ENCODE measurements at regions not wholly inside any gene's neighbourhood (a gene's known extent, or its start where the extent isn't known, plus 50 kb on each side); places are given as distances from the start of the nearest gene placed in this dataset.

GRCh38 chr2:9739531-9739964, 103.7 kb upstream of the TAF1B start:
- DNase-seq, result no peak

- DNase-seq, result no peak
Measured at GRCh38 chr2:9740382-9741073, 102.7 kb upstream of the TAF1B start.

GRCh38 chr2:9741110-9741509, 102.2 kb upstream of the TAF1B start:
- no peak for DNase-seq

DNA sequence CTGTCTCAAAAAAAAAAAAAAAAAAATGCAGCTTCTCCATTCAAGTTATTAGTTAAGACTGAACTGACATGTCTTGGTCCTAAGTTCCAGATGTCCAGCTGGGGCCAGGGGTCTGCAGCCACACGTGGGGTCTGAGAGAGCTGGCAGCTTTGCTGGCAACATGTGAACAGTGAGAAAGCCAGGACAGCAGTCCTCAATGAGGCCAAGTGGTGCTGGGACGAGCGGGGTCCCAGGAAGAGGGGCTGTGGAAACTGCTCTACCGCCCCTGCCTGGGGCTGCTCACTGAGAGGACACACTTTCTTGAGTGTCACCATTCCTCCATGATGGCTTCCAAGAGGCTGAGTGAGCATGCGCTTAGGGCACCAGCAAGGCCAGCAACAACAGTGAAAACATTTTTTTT, 100.7 kb upstream of the TAF1B start:
- DNase-seq, result no peak

DNA sequence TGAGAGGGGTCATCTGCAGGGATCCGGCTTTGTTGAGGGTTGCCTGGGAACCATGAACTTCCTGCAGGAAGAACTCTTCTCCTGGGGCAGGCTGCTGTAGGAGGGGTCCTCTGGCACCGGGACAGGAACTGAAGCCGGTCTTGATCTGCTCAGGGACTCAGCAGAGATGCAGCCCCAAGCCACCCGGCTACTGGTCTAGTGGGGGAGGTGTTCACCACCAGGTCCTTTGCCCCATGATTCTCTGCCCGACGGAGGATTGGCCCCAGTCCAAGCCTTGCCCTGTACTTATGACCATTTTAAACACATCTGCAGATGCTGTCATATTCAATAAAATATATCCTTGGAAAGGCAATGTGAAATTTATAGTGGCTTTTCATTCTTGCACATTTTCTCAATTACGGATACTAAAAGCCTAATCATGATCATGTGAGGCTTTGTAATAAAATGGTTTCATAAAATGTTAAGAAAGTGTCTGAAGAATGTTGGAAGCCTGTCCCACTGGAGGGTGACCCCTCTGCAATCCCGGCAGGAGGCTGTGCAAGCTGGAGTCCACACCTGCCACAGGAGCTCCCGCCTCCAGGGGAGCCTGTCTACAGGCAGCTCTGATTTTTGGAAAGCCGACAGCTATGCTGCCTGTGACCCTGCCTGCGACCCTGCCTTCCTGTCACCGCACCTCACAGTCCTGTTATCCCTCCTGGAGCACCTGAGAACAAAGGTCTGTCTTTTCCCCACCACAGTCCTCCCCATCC, 98.8 kb upstream of the TAF1B start:
- no peak for DNase-seq

DNA sequence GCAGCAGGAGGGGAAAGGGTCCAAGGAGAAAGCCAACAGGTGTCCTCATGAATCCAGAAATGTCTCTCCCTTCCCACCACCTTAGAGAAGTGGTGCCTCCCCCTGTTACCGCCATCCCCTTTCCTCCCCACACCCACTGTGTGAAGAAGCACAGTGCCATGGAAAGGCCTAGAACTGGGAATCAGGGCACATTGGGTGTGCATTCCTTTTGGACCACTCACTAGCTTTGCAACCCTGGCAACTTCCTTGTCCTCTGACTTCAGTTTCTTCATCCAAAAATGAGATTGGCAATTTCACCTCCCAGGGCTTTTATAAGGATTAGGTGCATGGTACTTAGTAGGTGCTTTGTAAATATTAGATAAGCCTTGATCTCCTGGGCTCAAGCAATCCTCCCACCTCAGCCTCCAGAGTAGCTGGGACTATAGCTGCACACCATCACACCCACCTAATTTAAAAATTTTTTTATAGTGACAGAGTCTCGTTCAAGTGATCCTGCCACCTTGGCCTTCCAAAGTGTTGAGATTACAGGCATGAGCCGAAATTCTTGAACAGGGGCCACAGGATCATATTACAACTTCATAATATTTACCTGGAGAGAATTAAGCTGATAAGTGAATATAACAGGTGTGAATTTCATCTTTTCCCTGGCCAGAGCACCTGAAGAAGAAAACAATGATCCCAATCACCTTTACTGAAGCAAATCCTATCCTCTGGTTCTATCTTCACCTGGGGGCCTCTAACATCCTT, 97.9 kb upstream of the TAF1B start:
- no peak for DNase-seq

DNA sequence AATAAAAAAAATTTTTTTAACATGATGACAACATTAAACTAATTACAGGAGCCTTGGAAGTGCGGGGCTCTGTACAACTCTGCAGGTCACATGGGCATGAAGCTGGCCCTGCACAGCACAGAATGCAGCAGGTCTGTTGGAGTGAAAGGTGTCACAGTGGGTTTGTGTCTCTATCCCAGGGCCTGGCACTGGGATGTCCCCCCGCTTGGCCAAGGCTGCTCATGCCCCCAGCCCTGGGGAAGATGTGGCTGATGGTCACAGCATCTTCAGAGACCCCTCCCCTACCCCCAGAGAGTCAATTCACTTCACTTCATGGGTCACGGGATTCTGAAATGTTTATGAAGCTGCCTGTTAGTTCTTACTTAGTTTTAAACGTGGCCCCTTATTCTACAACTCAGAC, 95.9 kb upstream of the TAF1B start:
- no peak for DNase-seq

GRCh38 chr2:9748577-9748976, 94.7 kb upstream of the TAF1B start:
- no peak for DNase-seq

GRCh38 chr2:9749546-9750223, 93.6 kb upstream of the TAF1B start:
- DNase-seq, result no peak

DNA sequence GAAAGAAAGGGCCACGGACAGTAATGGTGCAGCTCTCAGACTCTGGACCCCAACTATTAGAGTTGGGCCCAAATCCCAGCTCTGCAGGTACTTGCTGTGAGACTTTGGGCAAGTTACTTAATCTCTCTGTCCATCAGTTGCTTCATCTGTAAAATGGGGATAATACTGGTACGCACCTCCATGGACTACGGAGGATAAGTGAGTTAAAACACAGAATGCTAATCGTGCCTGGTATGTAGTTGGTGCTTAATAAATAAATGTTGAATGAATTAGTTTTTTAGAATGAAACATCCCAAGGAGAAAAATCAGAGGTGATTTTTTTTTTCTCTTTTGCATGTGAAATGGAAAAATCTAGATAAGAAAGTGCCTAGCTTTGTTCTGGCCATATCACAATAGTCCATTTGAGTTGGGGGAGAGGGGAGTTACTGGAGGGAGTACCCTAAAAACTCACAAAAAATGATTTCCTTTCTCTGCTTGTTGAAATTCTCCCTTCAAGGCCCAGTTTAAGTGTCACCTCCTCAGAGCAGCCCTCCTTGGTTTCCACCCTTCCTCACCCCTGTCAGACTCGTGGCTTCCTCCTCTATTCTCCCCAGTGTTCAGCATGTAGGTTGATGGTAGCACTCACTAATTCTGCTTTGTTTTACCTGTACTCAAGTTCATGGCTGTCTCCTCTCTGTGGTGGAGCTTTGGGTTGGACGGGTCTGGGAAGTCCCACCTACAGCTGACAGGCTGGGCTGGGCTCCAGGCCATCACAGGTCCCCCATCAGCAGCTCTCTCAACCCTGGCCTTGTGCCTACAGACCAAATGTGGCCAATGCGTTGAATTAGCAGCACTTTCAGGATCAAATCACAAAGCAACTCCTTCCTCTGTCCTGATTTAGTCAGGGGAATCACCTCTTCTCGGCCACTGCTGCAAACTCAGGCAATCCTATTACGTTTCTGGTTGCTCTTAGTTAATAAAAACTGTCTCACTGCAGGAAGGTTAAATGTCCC, 92.8 kb upstream of the TAF1B start:
- no peak for DNase-seq

GRCh38 chr2:9751831-9752230, 91.4 kb upstream of the TAF1B start:
- no peak for DNase-seq

GRCh38 chr2:9752441-9753275, 90.6 kb upstream of the TAF1B start:
- DNase-seq, result peak; percentile 77

DNA sequence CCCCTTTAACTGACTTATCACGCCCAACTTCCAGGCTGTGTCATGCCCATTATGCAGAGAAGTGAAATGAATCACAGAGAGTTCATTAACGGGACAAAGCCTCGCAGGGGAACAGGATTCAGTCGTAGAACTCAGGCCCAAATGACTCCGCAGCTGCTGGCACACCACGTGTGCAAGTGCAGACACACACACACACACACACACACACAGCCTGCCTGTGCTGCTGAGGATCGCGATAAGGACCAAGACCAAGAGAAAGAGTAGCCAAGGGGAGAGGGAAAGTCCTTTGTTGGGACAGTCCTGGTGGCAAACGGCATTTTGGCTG, 90.0 kb upstream of the TAF1B start:
- peak; percentile 45 for DNase-seq

DNA sequence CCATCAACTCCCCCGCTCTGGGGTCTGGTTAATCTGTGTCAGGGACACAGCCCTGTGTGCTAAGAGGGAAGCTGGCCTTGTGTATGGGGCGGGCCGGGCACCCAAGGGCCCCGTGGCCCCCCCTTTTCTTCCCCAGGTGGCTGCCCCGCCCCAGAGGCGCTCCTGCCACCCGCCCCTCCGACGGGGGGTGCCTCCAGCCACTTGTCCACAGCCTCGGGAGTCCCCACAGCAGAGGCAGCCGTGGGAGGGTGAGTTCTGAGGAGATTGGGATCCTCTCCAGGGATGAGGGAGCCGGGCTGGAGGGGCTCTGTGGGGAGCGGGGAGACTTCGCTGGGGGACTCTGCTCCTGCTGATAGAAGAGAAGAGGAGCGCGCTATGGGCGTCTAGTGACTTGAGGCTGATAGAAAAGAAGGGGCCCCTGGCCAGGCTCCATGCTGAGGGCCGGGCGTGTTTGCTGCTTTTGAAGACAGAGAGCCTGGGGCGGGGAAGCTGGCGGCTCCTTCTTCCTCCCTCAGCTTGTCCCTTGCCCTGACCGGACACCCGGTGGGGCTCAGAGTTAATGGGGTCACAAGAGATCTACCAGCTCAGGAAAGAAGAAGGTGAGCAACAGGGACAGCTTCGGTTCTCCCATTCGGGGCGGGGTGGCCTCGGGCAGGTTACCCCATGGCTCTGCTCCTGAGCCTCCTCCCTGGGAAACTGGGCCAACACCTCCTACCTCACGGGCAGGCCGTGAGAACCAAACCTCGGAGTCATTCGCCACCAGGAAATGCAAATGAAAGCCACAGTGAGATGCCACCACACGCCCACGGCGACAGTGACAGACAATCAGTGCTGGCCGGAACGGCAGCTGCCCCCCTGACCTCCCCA, 89.4 kb upstream of the TAF1B start:
- DNase-seq, result no peak

DNA sequence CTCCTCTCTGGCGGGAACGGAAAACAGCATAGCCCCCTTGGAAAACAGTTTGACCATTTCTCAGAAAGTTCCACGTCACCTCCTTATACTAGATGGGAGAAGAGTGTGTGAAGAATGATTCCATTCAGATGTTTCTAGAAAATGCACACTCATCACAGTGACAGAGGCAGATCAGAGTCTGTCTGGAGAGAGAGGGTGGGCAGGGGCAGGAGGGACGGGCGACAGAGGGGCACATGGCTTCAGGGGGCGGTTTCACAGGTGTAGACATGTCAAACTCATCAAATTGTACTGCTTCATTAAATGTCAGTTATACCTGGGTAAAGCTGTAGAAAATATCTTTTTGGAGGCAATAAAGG, 88.8 kb upstream of the TAF1B start:
- no peak for DNase-seq

DNA sequence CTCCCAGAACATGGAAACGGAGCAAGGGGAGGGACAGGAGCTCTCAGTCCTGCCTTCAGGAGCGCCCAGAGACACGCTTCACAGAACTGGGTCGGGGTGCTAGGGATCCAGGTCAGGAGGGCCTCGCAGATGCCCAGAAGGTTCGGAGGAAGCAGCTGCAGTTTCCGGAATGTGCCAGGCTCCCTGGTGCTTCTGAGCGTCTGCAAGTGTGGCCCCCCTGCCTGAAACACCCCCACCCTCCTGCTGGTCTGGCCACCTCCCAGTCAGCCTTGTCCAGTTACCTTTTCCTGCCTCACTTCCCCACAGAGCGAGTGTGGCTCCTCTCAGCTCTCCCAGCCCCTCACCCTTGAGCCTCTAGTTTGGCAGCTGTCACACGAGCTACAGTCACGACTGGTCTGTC, 88.3 kb upstream of the TAF1B start:
- no peak for DNase-seq

DNA sequence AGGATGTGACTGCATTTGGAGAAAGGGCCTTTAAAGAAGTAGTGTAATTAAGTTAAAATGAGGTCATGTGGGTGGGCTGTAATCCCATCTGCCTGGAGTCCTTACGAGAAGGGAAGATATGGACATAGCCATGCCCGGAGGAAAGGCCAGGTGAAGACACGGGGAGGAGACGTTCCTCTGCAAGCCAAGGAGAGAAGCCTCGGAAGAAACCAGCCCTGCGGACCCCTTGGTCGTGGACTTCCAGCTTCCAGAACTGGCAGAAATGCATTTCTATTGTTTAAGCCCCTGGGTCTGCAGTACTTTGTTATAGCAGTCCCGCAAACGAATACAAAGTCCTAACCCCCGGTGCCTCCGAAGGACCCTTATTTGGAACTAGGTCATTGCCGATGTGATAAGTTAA, 87.6 kb upstream of the TAF1B start:
- no peak for DNase-seq

DNA sequence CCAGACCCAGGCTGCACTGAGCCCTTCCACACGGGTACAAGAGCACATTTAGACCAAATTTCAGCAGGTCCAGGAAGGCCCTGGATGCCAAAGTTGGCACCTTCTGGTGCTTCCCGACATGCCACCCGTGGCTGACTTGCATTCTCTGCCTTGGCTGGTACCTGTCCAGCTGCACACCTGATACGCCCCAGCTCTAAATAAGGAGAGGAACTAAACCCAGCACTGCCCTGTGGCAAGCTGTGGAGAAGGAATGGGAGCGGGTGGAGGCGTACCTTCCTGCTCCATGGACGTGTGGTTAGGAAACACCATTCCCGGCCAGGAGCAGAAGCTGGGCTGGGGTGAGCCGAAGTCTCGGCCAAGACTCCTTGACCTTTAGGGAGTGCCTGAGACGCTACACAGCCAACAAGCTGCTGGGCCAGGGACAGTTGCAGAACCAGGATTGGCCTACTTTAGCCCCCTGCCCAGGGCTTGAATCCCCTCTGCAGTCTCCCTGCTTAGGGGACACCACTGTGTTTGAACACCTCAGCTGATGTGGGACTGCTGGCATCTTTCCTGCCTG, 86.5 kb upstream of the TAF1B start:
- DNase-seq, result no peak

GRCh38 chr2:9757501-9758264, 85.6 kb upstream of the TAF1B start:
- no peak for DNase-seq
